ENCODE measurements at regions not wholly inside any gene's neighbourhood (a gene's known extent, or its start where the extent isn't known, plus 50 kb on each side); places are given as distances from the start of the nearest gene placed in this dataset.

- DNase-seq = no peak
These were observed 197.5 kb downstream of the HS3ST3A1 start for GRCh38 chr17:13403982-13404946.

- no peak for DNase-seq
These were observed 201.2 kb downstream of the HS3ST3A1 start for GRCh38 chr17:13400491-13400890.

GRCh38 chr17:13398853-13399252 is 202.9 kb downstream of the HS3ST3A1 start:
- DNase-seq = no peak

GRCh38 chr17:13398091-13398490 is 203.6 kb downstream of the HS3ST3A1 start:
- DNase-seq = no peak

GRCh38 chr17:13395862-13396261 is 205.9 kb downstream of the HS3ST3A1 start:
- DNase-seq = no peak

GRCh38 chr17:13395346-13395745 is 206.4 kb downstream of the HS3ST3A1 start:
- DNase-seq = no peak

GRCh38 chr17:13393841-13394710 is 207.7 kb downstream of the HS3ST3A1 start:
- no peak for DNase-seq

- DNase-seq = no peak
These were observed 213.8 kb downstream of the HS3ST3A1 start for GRCh38 chr17:13387952-13388351.

GRCh38 chr17:13387236-13387635 is 214.5 kb downstream of the HS3ST3A1 start:
- DNase-seq = no peak

GRCh38 chr17:13385481-13385911 is 216.2 kb downstream of the HS3ST3A1 start:
- no peak for DNase-seq

- DNase-seq = no peak
These were observed 217.1 kb downstream of the HS3ST3A1 start for GRCh38 chr17:13384626-13385025.

GRCh38 chr17:13378361-13378760 is 223.4 kb downstream of the HS3ST3A1 start:
- no peak for DNase-seq

- DNase-seq = no peak
These were observed 227.3 kb downstream of the HS3ST3A1 start for GRCh38 chr17:13374203-13375143.

GRCh38 chr17:13372432-13372831 is 229.3 kb downstream of the HS3ST3A1 start:
- no peak for DNase-seq

GRCh38 chr17:13367154-13367553 is 234.6 kb downstream of the HS3ST3A1 start:
- DNase-seq = no peak

GRCh38 chr17:13365331-13365730 is 236.4 kb downstream of the HS3ST3A1 start:
- DNase-seq = no peak

- DNase-seq = no peak
These were observed 238.0 kb downstream of the HS3ST3A1 start for GRCh38 chr17:13363771-13364170.

GRCh38 chr17:13362341-13363122 is 239.2 kb downstream of the HS3ST3A1 start:
- no peak for DNase-seq

GRCh38 chr17:13359774-13360173 is 242.0 kb downstream of the HS3ST3A1 start:
- DNase-seq = no peak

- DNase-seq = no peak
These were observed 246.7 kb downstream of the HS3ST3A1 start for GRCh38 chr17:13355054-13355453.

GRCh38 chr17:13353590-13353989 is 248.1 kb downstream of the HS3ST3A1 start:
- DNase-seq = no peak

All from stimulated activated CD4-positive, alpha-beta T cell treated with anti-CD3 and anti-CD28 coated beads, Interleukin-2, amount 100 ng/mL, for 48 hours (primary cell).